Central memory CD8-positive, alpha-beta T cell (primary cell): ENCODE measurements at regions not wholly inside any gene's neighbourhood (a gene's known extent, or its start where the extent isn't known, plus 50 kb on each side); places are given as distances from the start of the nearest gene placed in this dataset.

ENCODE experiments used
- ATAC-seq: fragments of 150-1000 bp; cut with Tn5 transposase; replicated peaks from 2 replicates; pipeline ENCODE4 v1.10.0; 2022; ENCODE audit warnings: mild to moderate bottlenecking, moderate FRiP score, moderate number of reproducible peaks; ENCODE audit not compliant: poor library complexity, severe bottlenecking; ENCODE audit errors: extremely low read depth
- DNase-seq, 2 donors: peaks; one replicate each; pipeline ENCODE4 v3.0.0; 2021; ENCODE audit warnings: low spot score in 2 of 2
- H3K27ac Mint-ChIP-seq: one replicate; pipeline ENCODE4 v1.8.0; 2022; ENCODE audit warnings: low read depth, mild to moderate bottlenecking, moderate library complexity, mixed read lengths
- H3K27me3 Mint-ChIP-seq: one replicate; pipeline ENCODE4 v1.8.0; 2022; ENCODE audit warnings: mixed read lengths
- H3K36me3 Mint-ChIP-seq: one replicate; pipeline ENCODE4 v1.8.0; 2022; ENCODE audit warnings: mild to moderate bottlenecking, moderate library complexity, mixed read lengths; ENCODE audit not compliant: insufficient read depth
- H3K4me1 Mint-ChIP-seq: one replicate; pipeline ENCODE4 v1.8.0; 2022; ENCODE audit warnings: mixed read lengths
- H3K4me3 Mint-ChIP-seq: one replicate; pipeline ENCODE4 v1.8.0; 2022; ENCODE audit warnings: mild to moderate bottlenecking, moderate library complexity, mixed read lengths
- H3K9me3 Mint-ChIP-seq: one replicate; pipeline ENCODE4 v1.8.0; 2022; ENCODE audit warnings: mixed read lengths

GRCh38 chr9:86675805-86676204 is 271.5 kb downstream of the GAS1 start:
- Mint-ChIP-seq H3K4me3 (no peak overlapping the region), H3K27ac (no peak overlapping the region)
- ATAC-seq, result no peak

GRCh38 chr9:86674487-86674886 is 272.8 kb downstream of the GAS1 start:
- H3K27me3 Mint-ChIP-seq, result no peaks in the 10 kb centered on the region
- no peak overlapping the region for H3K4me3 Mint-ChIP-seq
- no peak for ATAC-seq
- H3K27ac Mint-ChIP-seq, result no peak overlapping the region
- H3K9me3 Mint-ChIP-seq, result no peaks in the 10 kb centered on the region
- H3K36me3 Mint-ChIP-seq, result no peaks in the 10 kb centered on the region
- H3K4me1 Mint-ChIP-seq, result no peaks in the 10 kb centered on the region
- no peak for DNase-seq

More at GRCh38 chr9:86675805-86676204, 271.5 kb downstream of the GAS1 start:
- Mint-ChIP-seq H3K36me3 (no peaks in the 10 kb centered on the region), H3K27me3 (no peaks in the 10 kb centered on the region), H3K9me3 (no peaks in the 10 kb centered on the region), H3K4me1 (no peaks in the 10 kb centered on the region)
- DNase-seq, result no peak

GRCh38 chr9:86672966-86673365 is 274.3 kb downstream of the GAS1 start:
- no peaks in the 10 kb centered on the region for H3K27me3 Mint-ChIP-seq
- H3K36me3 Mint-ChIP-seq, result no peaks in the 10 kb centered on the region
- ATAC-seq, result no peak
- no peak overlapping the region for H3K4me3 Mint-ChIP-seq
- H3K4me1 Mint-ChIP-seq, result no peaks in the 10 kb centered on the region
- H3K9me3 Mint-ChIP-seq, result no peaks in the 10 kb centered on the region
- no peak overlapping the region for H3K27ac Mint-ChIP-seq
- no peak for DNase-seq

DNA sequence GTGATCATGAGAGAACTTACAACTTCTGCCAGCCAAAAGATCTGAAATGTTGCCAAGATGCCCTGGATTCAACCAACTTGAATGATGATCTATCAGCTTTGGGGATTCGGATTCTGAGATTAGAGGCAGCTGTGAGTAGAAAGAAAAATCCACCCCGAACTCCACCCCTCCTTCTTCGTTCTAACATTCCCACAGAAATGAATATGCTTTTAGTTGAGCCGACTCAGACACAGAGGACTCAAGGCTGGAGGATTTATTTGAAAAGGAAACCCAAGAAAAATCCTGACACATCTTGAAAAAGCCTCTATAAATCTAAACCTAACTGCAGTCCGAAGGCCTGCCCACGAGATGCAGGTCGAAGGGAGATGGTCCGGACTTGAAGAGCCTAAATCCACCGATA is 275.0 kb downstream of the GAS1 start:
- ATAC-seq (no peak), DNase-seq (no peak)
- H3K4me3 Mint-ChIP-seq, result no peak overlapping the region
- H3K27me3 Mint-ChIP-seq, result no peaks in the 10 kb centered on the region
- H3K4me1 Mint-ChIP-seq, result no peaks in the 10 kb centered on the region
- no peaks in the 10 kb centered on the region for H3K36me3 Mint-ChIP-seq
- no peak overlapping the region for H3K27ac Mint-ChIP-seq
- no peaks in the 10 kb centered on the region for H3K9me3 Mint-ChIP-seq

GRCh38 chr9:86671018-86671417 is 276.3 kb downstream of the GAS1 start:
- no peak for DNase-seq
- Mint-ChIP-seq H3K36me3 (no peaks in the 10 kb centered on the region), H3K27ac (no peak overlapping the region)

GRCh38 chr9:86670536-86670935 is 276.8 kb downstream of the GAS1 start:
- Mint-ChIP-seq H3K4me1 (peaks cover 6% of the 10 kb centered on the region), H3K4me3 (no peak overlapping the region), H3K27ac (no peak overlapping the region), H3K9me3 (no peaks in the 10 kb centered on the region), H3K36me3 (no peaks in the 10 kb centered on the region), H3K27me3 (peaks cover 14% of the 10 kb centered on the region)
- no peak for DNase-seq
- ATAC-seq, result no peak

More at GRCh38 chr9:86671018-86671417, 276.3 kb downstream of the GAS1 start:
- no peak for ATAC-seq
- H3K27me3 Mint-ChIP-seq, result peaks cover 9% of the 10 kb centered on the region
- H3K4me3 Mint-ChIP-seq, result no peak overlapping the region
- H3K9me3 Mint-ChIP-seq, result no peaks in the 10 kb centered on the region
- peaks cover 6% of the 10 kb centered on the region for H3K4me1 Mint-ChIP-seq

- no peak overlapping the region for H3K27ac Mint-ChIP-seq
- peaks cover 6% of the 10 kb centered on the region for H3K4me1 Mint-ChIP-seq
- no peak overlapping the region for H3K4me3 Mint-ChIP-seq
- ATAC-seq (no peak), DNase-seq (no peak)
- peaks cover 19% of the 10 kb centered on the region for H3K27me3 Mint-ChIP-seq
- no peaks in the 10 kb centered on the region for H3K36me3 Mint-ChIP-seq
- no peaks in the 10 kb centered on the region for H3K9me3 Mint-ChIP-seq
Observed at GRCh38 chr9:86670076-86670475, 277.2 kb downstream of the GAS1 start.

- no peak for DNase-seq
- Mint-ChIP-seq H3K4me3 (no peak overlapping the region), H3K27me3 (peaks cover 19% of the 10 kb centered on the region), H3K36me3 (no peaks in the 10 kb centered on the region), H3K4me1 (peaks cover 6% of the 10 kb centered on the region), H3K27ac (no peak overlapping the region), H3K9me3 (no peaks in the 10 kb centered on the region)
- no peak for ATAC-seq
Observed at GRCh38 chr9:86669422-86669821, 277.9 kb downstream of the GAS1 start.

DNA sequence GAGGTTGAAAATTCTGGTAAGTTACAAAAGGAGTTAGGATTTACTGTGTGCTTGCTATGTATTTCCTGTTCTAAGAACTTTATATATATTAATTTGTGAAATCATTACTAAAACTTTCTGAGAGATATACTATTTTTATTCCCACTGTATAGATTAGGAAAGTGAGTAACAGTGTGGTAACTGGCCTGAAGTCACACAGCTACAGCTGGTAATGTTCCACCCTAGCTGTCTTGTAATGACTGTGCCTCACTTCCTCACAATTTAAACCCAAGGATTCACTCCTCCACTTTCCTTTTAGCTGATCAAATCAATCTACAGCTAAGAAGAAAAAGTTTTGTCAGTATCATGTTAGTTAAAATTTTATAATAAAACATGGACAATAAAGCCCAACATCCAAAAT is 278.8 kb downstream of the GAS1 start:
- ATAC-seq, result no peak
- no peak overlapping the region for H3K27ac Mint-ChIP-seq
- no peak overlapping the region for H3K4me3 Mint-ChIP-seq
- H3K27me3 Mint-ChIP-seq, result peaks cover 20% of the 10 kb centered on the region
- H3K36me3 Mint-ChIP-seq, result no peaks in the 10 kb centered on the region
- H3K4me1 Mint-ChIP-seq, result peaks cover 6% of the 10 kb centered on the region
- DNase-seq, result no peak
- no peaks in the 10 kb centered on the region for H3K9me3 Mint-ChIP-seq

- H3K27ac Mint-ChIP-seq, result no peak overlapping the region
- H3K36me3 Mint-ChIP-seq, result no peaks in the 10 kb centered on the region
- ATAC-seq (no peak), DNase-seq (no peak)
- H3K4me3 Mint-ChIP-seq, result no peak overlapping the region
- peaks cover 6% of the 10 kb centered on the region for H3K4me1 Mint-ChIP-seq
- H3K9me3 Mint-ChIP-seq, result no peaks in the 10 kb centered on the region
- peaks cover 32% of the 10 kb centered on the region for H3K27me3 Mint-ChIP-seq
Observed at GRCh38 chr9:86667307-86667706, 280.0 kb downstream of the GAS1 start.

DNA sequence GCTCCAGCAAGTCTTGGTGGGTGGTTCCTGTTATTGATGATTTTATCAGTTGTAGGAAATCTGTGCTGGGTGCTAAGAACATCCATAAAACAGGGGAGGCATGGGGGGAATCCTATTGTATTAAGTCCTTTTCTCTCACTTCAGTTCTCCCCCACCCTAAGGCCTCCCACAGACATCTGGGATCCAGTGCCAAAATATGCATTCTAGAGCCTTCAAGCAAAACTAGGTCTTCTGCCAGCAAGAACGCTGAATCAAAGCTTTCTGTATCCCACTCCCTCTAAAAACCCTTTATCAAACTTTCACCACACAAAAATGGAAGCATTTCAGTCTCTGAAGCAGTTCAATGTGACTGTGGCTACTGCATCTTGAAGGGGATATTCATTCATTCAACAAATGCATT is 281.9 kb downstream of the GAS1 start:
- Mint-ChIP-seq H3K27me3 (peaks cover 32% of the 10 kb centered on the region), H3K4me3 (no peak overlapping the region), H3K4me1 (peaks cover 10% of the 10 kb centered on the region), H3K9me3 (no peaks in the 10 kb centered on the region), H3K27ac (no peak overlapping the region), H3K36me3 (no peaks in the 10 kb centered on the region)
- DNase-seq (no peak), ATAC-seq (no peak)

- ATAC-seq (no peak), DNase-seq (no peak)
- H3K4me1 Mint-ChIP-seq, result peaks cover 18% of the 10 kb centered on the region
- no peak overlapping the region for H3K27ac Mint-ChIP-seq
- no peak overlapping the region for H3K4me3 Mint-ChIP-seq
- H3K9me3 Mint-ChIP-seq, result no peaks in the 10 kb centered on the region
- peaks cover 3% of the 10 kb centered on the region for H3K36me3 Mint-ChIP-seq
- H3K27me3 Mint-ChIP-seq, result peaks cover 32% of the 10 kb centered on the region
Observed at GRCh38 chr9:86664603-86665002, 282.7 kb downstream of the GAS1 start.

GRCh38 chr9:86663905-86664304 is 283.4 kb downstream of the GAS1 start:
- ATAC-seq, result no peak

More at GRCh38 chr9:86663905-86664304, 283.4 kb downstream of the GAS1 start:
- H3K36me3 Mint-ChIP-seq, result peaks cover 3% of the 10 kb centered on the region
- H3K9me3 Mint-ChIP-seq, result no peaks in the 10 kb centered on the region
- H3K4me3 Mint-ChIP-seq, result no peak overlapping the region
- H3K27ac Mint-ChIP-seq, result no peak overlapping the region
- peaks cover 18% of the 10 kb centered on the region for H3K4me1 Mint-ChIP-seq
- H3K27me3 Mint-ChIP-seq, result peaks cover 32% of the 10 kb centered on the region
- no peak for DNase-seq
